ENCODE measurements at regions not wholly inside any gene's neighbourhood (a gene's known extent, or its start where the extent isn't known, plus 50 kb on each side); places are given as distances from the start of the nearest gene placed in this dataset.

DNA sequence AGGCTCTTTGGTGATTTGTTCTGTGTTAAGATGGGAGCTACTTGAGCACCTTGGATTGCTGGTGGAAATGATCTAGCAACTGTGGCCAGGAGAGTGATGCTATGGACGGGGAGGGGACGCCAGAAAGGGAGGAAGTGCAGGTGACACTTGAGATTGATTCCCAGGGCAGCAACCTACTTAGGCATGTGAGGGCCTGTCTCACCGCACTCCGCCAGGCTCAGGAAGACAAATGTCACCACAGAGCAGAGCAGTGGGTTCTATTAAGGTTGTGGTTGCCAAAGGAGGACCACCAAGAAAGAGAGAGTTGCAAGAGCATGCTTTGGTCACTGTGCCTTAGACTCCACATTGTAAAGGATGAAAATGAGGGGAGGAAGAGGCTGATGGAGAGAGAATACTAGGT, 404.3 kb downstream of the IRX1 start:
- DNase-seq (ENCODE audit: low read depth): no peak
- TF ChIP-seq, protein P1, sequence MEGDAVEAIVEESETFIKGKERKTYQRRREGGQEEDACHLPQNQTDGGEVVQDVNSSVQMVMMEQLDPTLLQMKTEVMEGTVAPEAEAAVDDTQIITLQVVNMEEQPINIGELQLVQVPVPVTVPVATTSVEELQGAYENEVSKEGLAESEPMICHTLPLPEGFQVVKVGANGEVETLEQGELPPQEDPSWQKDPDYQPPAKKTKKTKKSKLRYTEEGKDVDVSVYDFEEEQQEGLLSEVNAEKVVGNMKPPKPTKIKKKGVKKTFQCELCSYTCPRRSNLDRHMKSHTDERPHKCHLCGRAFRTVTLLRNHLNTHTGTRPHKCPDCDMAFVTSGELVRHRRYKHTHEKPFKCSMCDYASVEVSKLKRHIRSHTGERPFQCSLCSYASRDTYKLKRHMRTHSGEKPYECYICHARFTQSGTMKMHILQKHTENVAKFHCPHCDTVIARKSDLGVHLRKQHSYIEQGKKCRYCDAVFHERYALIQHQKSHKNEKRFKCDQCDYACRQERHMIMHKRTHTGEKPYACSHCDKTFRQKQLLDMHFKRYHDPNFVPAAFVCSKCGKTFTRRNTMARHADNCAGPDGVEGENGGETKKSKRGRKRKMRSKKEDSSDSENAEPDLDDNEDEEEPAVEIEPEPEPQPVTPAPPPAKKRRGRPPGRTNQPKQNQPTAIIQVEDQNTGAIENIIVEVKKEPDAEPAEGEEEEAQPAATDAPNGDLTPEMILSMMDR (conservative IDR thresholded peaks at IDR 0.05; ENCODE audit: low read length): no peak
- no peak overlapping the region for H3K4me3 ChIP-seq (ENCODE audit: low read length)

DNA sequence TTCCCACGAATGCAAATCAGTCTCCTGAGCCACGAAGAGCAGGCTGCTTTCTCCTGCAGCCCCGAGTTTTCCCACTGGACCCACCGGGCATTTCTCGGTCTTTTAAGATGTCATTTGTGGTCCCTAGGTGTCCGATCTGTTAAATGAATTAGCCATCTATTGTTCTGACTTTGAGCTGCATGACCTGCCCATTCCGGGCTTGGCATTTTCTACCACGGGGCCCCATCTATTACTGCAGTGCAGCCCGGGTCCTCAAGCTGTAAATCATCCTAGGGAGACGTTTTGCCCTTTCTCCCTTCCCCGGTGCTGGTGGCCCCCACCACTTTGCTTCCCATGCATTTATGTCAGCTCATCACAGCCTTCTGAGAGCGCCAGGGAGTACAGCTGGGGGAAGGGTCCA, 405.4 kb downstream of the IRX1 start:
- TF ChIP-seq, protein P1 (conservative IDR thresholded peaks at IDR 0.05; ENCODE audit: low read length): no peak

DNA sequence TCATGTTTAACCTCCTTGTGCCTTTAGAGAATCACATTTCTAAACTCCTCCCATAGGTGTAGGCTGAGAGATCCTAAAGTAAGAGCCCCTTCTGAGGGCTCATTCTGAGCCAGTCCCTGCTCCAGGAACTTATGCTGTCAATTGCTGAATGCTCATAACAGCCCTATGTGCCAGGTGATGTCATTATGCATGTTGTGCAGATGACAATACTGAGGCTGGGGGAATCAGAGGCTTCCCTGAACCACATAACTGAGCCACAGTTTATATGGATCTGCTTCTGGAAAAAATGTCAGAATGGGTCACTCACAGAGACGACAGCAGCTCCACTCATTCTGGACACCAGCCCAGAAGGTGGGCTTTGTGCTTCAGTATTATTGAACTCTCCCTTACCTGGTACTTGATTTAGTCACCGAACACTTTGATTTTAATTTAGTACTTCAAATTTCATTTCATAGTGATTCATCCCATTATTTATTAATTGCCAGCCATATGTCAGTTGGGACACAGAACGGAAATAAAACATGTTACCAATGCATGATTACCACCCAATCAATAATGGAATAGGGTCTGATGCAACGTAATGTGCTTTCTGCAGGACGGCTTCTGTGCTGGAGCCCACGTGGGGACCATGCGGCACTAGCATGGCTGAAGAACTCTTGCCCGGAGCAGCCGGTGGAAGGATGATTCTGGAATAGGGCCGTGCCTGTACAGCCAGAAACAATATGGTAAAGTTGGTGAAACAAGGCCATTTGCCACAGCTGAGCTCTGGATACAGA, 406.3 kb downstream of the IRX1 start:
- H3K4me3 ChIP-seq (ENCODE audit: low read length): no peak overlapping the region
- no peak for DNase-seq (ENCODE audit: low read depth)
- TF ChIP-seq, protein P1 (conservative IDR thresholded peaks at IDR 0.05; ENCODE audit: low read length): no peak

More for the DNA sequence above, 405.4 kb downstream of the IRX1 start:
- H3K4me3 ChIP-seq (ENCODE audit: low read length): no peak overlapping the region
- no peak for DNase-seq (ENCODE audit: low read depth)

DNA sequence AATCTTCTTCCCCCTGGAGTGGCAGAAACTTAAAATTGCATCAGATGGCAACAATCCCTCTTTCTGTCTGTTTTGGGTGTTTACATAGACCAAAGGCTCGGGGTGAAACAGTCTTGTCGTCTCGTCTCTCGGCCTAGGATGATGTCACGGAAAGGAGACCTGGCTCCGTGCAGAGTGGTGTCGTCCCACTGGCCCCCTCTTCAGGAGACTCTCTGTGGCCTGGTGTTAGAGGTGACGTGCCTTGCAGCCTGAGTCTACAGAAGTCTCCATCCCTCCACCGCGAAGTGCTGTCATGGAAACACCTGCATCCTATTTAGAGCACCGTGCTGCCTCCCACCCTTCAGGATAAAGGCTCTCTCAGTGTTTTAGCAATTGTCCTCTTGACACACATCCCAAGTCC, 409.7 kb downstream of the IRX1 start:
- TF ChIP-seq, protein P1 (conservative IDR thresholded peaks at IDR 0.05; ENCODE audit: low read length): no peak
- DNase-seq (ENCODE audit: low read depth): no peak

DNA sequence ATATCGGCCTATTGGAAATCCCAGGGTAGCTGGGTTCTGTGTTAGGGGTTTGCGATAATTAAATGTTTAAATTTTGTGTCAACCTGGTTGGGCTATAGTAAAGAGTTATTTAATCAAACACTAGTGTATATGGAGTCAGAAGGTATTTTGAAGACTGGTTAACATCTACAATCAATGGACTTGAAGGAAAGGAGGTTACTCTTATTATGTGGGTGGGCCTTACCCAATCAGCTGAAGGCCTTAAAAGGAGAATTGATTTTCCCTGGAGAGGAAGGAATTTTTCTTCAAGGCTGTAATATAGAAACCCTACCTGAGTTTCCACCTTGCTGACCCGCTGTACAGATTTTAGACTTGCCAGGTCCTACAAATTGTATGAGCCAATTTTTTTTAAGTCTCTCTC, 411.4 kb downstream of the IRX1 start:
- TF ChIP-seq, protein P1 (conservative IDR thresholded peaks at IDR 0.05; ENCODE audit: low read length): no peak
- H3K4me3 ChIP-seq (ENCODE audit: low read length): no peak overlapping the region
- DNase-seq (ENCODE audit: low read depth): no peak

More for the DNA sequence above, 409.7 kb downstream of the IRX1 start:
- H3K4me3 ChIP-seq (ENCODE audit: low read length): no peak overlapping the region

DNA sequence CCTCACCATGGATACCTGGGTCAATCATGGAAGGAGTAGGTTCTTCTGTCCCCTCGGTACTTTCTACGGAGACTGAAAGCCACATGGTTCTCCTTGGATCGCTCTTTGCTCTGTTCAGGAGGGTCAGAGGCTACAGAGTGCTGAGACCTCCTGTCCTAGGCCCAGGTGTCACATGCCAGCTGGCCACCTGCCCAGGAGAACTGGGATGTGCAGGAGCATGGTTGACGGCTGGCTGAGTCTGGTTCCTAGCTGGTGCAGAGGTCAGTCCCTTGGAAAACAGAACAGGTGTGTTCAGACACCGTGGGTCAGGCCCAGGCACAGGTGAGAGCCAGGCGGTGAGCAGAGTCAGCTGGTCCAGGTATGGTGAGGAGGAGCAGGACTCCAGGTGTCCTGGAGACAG, 416.3 kb downstream of the IRX1 start:
- DNase-seq (ENCODE audit: low read depth): no peak
- H3K4me3 ChIP-seq (ENCODE audit: low read length): no peak overlapping the region
- TF ChIP-seq, protein P1 (conservative IDR thresholded peaks at IDR 0.05; ENCODE audit: low read length): no peak

Data from AG10803 (cell line).